Right lobe of liver (tissue), 6 donors: ENCODE measurements at regions not wholly inside any gene's neighbourhood (a gene's known extent, or its start where the extent isn't known, plus 50 kb on each side); places are given as distances from the start of the nearest gene placed in this dataset.
A peak's percentile ranks its signal among the peaks of the same experiment; 100 is the strongest.
"Not testable (repeated sequence)": the region's sequence is repeated elsewhere in the genome, so short reads cannot be mapped to it uniquely, and the experiment has no call there.

ENCODE experiments used
- ATAC-seq, 4 donors: fragments of 200-7000 bp; cut with Tn5 transposase; one replicate each; pipeline ENCODE4 v1.9.1; 2020; ENCODE audit warnings: mild to moderate bottlenecking in 4 of 4, moderate library complexity in 4 of 4
- DNase-seq, 3 donors: peaks; one replicate each; pipeline ENCODE4 v3.0.0-alpha.2; 2020
- H3K27ac ChIP-seq, 3 donors: fragments of 200-600 bp; one replicate each; pipeline ENCODE4 v1.8.0; 2022
- H3K27me3 ChIP-seq, 2 donors: fragments of 200-600 bp; one replicate each; pipeline ENCODE4 v1.8.0; 2022
- H3K36me3 ChIP-seq, 4 donors: fragments of 200-600 bp; sonication (generic) in 1 of 4; one replicate each; pipeline versions ENCODE4 v1.5.1 to v1.8.0; 2017 to 2022; ENCODE audit warnings: control low read depth in 1 of 4
- H3K4me1 ChIP-seq, 4 donors: fragments of 200-600 bp; sonication (generic) in 1 of 4; one replicate each; pipeline versions ENCODE4 v1.5.1 to v1.8.0; 2017 to 2022; ENCODE audit warnings: control low read depth in 1 of 4
- H3K4me3 ChIP-seq, 3 donors: fragments of 200-600 bp; one replicate each; pipeline ENCODE4 v1.8.0; 2022
- H3K9me3 ChIP-seq, 4 donors: fragments of 200-600 bp; sonication (generic) in 1 of 4; one replicate each; pipeline versions ENCODE4 v1.5.1 to v1.8.0; 2017 to 2022; ENCODE audit warnings: control low read depth in 1 of 4
- WGBS: methylation state at CpG from one replicate; pipeline ENCODE4 v1.1.6; 2018; ENCODE audit warnings: low coverage, low lambda C conversion rate; ENCODE audit not compliant: insufficient coverage; ENCODE audit errors: missing lambda C conversion rate; 5-methylcytosine and 5-hydroxymethylcytosine counted together
- intact Hi-C, 2 donors: fragments of 100-400 bp; cut with DNase I; formaldehyde crosslinking; loops; one replicate each; pipeline versions ENCODE4 v1.11.2 to v1.14.1; 2022
- donor health status: DM: no; HTN: yes; CAD: no.
- donor health status: DM: no; HTN: no; CAD: no.
- donor health status: DM: no; HTN: no; CAD: no.
- donor health status: DM: no; HTN: yes; CAD: no.
- donor health status: DM: no; HTN: yes; CAD: no.

- H3K4me1 ChIP-seq, H3K4me3 ChIP-seq, H3K36me3 ChIP-seq, intact Hi-C loops, H3K27me3 ChIP-seq, H3K27ac ChIP-seq, DNase-seq, H3K9me3 ChIP-seq, ATAC-seq: not testable (repeated sequence)
- no CpG with 5 or more reads among the region's 2 CpGs for WGBS
Observed at GRCh38 chrY:26167332-26167731, 545.4 kb downstream of the CDY1 start.

DNA sequence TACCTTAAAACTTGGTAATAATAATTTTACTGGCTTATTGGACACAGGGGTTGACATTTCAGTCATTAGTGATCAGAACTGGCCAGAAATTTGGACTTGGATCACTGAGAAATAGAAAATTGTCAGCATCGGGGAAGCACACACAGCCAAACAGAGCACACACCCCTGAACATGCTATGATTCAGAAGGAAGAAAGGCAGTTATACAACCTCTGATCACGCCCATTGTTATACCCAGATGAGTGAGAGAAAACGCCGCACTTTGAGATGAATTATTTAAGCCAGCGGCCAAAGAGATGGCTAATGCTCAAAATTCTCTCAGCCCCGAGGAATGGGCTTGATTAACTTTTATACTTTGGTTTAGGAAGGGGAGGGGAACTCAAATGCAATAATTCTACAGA is 557.4 kb downstream of the CDY1 start:
- H3K4me1 ChIP-seq, intact Hi-C loops, DNase-seq, ATAC-seq, H3K27me3 ChIP-seq, H3K27ac ChIP-seq, H3K9me3 ChIP-seq, H3K36me3 ChIP-seq, H3K4me3 ChIP-seq: not testable (repeated sequence)
- WGBS = no CpG with 5 or more reads among the region's 6 CpGs

DNA sequence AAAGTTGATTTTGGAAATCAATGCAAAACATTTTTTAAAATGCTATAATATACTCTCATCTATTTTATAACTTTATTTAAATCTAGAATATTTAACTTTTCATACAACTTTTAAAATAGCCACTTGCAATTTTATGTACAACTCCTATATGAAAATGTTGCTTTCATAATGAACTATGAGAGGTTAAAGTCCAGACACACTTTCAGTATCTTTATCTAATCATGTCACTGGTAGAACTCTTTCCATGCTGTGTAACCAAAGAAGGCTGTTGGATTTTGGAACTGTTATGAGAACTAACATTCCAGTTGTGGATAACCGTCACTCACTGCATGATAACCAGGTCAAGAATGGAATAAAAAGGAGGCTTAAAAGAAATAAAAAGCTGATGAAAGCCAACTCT is 603.1 kb downstream of the CDY1 start:
- DNase-seq, ATAC-seq, H3K4me1 ChIP-seq, H3K27ac ChIP-seq, H3K36me3 ChIP-seq, H3K27me3 ChIP-seq, H3K9me3 ChIP-seq, intact Hi-C loops, H3K4me3 ChIP-seq: not testable (repeated sequence)
- no CpG with 5 or more reads among the region's 1 CpG for WGBS

DNA sequence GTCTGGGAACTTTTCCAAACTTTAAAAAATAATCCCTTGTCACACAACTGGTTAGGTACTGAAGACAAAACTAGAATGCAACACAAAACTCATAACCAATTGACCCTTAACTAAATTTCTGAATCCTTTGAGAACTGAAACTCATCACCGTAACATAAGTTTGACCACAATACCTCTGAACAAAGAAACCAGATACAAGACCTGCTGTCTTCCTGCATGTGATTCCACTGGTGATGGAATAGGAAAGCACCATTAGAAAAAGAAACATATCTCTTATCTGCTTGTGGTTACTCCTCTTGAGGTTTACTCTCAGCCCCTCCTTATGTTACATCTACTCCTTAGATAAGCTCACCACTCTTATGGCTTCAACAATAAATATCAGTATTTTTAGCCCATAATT is 603.6 kb downstream of the CDY1 start:
- H3K27ac ChIP-seq, ATAC-seq, DNase-seq, H3K36me3 ChIP-seq, intact Hi-C loops, H3K4me3 ChIP-seq, H3K27me3 ChIP-seq, H3K4me1 ChIP-seq, H3K9me3 ChIP-seq: not testable (repeated sequence)
- WGBS = no CpG with 5 or more reads among the region's 1 CpG

- intact Hi-C loops, H3K27me3 ChIP-seq, H3K4me1 ChIP-seq, H3K36me3 ChIP-seq, DNase-seq, H3K4me3 ChIP-seq, ATAC-seq, H3K27ac ChIP-seq, H3K9me3 ChIP-seq: not testable (repeated sequence)
- no CpG with 5 or more reads among the region's 5 CpGs for WGBS
Observed at GRCh38 chrY:26240944-26241343, 619.0 kb downstream of the CDY1 start.

GRCh38 chrY:26254262-26254661 is 632.3 kb downstream of the CDY1 start:
- H3K27me3 ChIP-seq, H3K4me3 ChIP-seq, H3K27ac ChIP-seq, intact Hi-C loops, DNase-seq, H3K4me1 ChIP-seq, H3K9me3 ChIP-seq, H3K36me3 ChIP-seq: not testable (repeated sequence)
- peak; percentile 49 to 67 (median 62) for ATAC-seq

DNA sequence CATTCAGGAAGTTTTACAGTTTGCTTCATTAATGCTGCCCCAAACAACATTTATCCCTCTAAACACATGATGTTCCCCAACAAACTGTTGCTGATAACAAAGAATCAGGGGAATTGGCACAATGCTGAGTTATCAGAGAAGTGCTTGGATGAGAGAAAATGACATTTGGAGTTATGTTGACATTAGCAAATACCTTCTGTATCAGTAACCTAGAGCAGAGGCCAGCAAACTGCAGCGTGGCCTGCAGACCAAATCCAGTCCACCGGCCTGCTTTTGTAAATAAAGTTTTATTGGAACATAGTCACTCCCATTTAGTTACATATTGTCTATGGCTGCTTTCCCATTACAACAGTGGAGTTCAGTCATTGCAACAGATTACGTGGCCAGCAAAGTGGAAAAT is 643.5 kb downstream of the CDY1 start:
- ATAC-seq, H3K27me3 ChIP-seq, DNase-seq, H3K4me3 ChIP-seq, H3K27ac ChIP-seq, H3K9me3 ChIP-seq, intact Hi-C loops, H3K36me3 ChIP-seq, H3K4me1 ChIP-seq: not testable (repeated sequence)
- WGBS = no CpG with 5 or more reads among the region's 3 CpGs

GRCh38 chrY:26268421-26268820 is 646.5 kb downstream of the CDY1 start:
- H3K36me3 ChIP-seq, H3K9me3 ChIP-seq, H3K27me3 ChIP-seq, H3K4me1 ChIP-seq, H3K27ac ChIP-seq, intact Hi-C loops, H3K4me3 ChIP-seq, ATAC-seq, DNase-seq: not testable (repeated sequence)
- WGBS = no CpG with 5 or more reads among the region's 3 CpGs

DNA sequence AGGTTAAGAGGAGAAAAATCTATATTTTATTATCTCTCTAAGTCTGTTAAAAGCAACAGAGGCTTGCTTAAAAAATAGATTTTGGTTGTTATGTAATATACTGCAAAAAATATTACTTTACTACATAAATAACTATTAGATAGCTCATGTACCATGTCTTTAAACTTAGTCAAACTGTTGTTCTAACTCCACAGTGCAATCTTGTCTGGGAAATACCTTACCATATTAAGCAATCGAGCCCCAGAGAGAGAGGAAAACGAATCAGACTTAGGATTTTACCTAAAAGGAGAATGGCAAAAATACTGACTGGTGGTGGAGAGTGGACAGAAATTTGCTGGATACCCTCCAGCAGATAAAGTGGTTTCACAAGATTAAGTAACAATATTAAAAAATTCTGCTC is 647.0 kb downstream of the CDY1 start:
- no CpG with 5 or more reads among the region's 2 CpGs for WGBS
- ATAC-seq, H3K4me1 ChIP-seq, H3K9me3 ChIP-seq, intact Hi-C loops, H3K27me3 ChIP-seq, H3K36me3 ChIP-seq, H3K4me3 ChIP-seq, DNase-seq, H3K27ac ChIP-seq: not testable (repeated sequence)

DNA sequence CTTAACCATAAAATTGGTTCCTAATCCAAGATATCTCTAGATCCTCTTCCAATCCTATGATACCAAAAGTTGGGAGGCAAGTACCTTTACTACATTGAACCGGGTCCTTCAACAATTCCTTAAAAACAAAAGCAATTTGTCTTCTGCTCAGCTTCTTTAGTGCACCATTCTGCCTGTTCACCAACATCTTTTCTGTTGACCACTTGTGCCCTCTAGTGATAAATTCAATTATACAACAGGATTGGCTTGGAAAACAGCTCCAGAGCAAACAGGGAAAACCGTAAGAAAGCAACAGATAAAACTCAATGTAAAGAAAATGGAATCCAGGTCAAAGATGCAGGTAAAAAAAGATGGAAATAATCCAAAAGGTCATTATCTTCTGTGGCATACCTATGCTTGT is 651.2 kb downstream of the CDY1 start:
- intact Hi-C loops = not testable (repeated sequence)
- no CpG with 5 or more reads among the region's 2 CpGs for WGBS

DNA sequence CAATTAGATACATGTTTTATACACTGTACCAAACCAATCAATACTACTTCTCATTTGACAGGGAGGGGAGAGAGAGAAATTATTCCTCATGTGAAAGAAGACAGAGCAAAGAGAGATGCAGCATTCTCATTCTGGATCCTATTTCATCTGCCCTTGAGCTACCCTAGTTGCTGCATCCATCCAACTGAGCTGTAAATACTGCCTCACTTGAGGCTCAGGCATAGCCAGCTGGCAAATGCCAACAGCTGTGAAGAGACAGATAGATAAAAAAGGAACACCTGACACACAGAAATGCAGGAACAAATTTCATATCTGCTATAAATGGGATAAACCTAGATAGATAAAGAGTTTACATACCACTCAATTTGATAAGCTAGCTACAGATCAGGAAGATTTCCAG is 684.1 kb downstream of the CDY1 start:
- H3K36me3 ChIP-seq, H3K27ac ChIP-seq, H3K9me3 ChIP-seq, H3K4me1 ChIP-seq, H3K27me3 ChIP-seq, DNase-seq, ATAC-seq, H3K4me3 ChIP-seq, intact Hi-C loops: not testable (repeated sequence)

More for the DNA sequence above, 651.2 kb downstream of the CDY1 start:
- not testable (repeated sequence) for H3K9me3 ChIP-seq, H3K36me3 ChIP-seq, DNase-seq, H3K4me3 ChIP-seq, H3K27ac ChIP-seq, ATAC-seq, H3K27me3 ChIP-seq, H3K4me1 ChIP-seq

DNA sequence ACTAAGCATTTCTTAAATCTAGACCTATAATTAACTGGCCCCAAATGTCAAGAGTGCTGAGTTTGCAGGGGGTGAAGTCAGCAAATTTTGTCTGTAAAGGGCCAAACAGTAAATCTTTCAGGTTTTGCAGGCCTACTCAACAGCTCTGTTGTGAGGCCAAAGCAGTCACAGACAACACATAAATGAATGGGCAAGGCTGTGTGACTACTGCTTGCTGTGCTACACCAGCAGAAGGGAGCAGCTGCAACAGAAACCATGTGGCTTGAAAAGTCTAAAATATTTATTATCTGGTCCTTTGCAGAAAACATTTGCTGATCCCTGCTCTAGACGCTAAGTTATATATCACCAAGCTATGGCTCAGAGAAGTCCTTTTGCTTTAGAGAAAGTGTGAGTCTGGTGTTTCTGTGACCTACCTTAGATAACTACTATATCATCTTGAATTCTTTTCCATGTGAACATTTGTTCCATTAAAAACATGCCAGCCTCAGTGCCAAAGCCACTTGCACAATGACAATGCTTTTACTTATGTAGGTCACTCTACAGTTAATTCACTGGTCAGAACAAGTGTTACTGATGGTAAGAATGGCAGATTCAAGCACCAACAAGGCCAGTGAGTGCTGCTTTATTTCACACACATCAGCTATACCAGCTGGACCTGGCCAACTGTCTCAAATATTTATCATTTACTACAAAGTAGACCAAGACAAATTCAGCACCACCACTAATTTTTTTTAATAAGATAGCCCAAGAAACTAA is 684.9 kb downstream of the CDY1 start:
- no CpG with 5 or more reads among the region's 1 CpG for WGBS
- H3K9me3 ChIP-seq, DNase-seq, H3K27me3 ChIP-seq, H3K4me1 ChIP-seq, H3K4me3 ChIP-seq, ATAC-seq, H3K27ac ChIP-seq, H3K36me3 ChIP-seq, intact Hi-C loops: not testable (repeated sequence)
